ENCODE measurements at regions not wholly inside any gene's neighbourhood (a gene's known extent, or its start where the extent isn't known, plus 50 kb on each side); places are given as distances from the start of the nearest gene placed in this dataset.
"Not testable (repeated sequence)": the region's sequence is repeated elsewhere in the genome, so short reads cannot be mapped to it uniquely, and the experiment has no call there.

- TF ChIP-seq, protein P1, sequence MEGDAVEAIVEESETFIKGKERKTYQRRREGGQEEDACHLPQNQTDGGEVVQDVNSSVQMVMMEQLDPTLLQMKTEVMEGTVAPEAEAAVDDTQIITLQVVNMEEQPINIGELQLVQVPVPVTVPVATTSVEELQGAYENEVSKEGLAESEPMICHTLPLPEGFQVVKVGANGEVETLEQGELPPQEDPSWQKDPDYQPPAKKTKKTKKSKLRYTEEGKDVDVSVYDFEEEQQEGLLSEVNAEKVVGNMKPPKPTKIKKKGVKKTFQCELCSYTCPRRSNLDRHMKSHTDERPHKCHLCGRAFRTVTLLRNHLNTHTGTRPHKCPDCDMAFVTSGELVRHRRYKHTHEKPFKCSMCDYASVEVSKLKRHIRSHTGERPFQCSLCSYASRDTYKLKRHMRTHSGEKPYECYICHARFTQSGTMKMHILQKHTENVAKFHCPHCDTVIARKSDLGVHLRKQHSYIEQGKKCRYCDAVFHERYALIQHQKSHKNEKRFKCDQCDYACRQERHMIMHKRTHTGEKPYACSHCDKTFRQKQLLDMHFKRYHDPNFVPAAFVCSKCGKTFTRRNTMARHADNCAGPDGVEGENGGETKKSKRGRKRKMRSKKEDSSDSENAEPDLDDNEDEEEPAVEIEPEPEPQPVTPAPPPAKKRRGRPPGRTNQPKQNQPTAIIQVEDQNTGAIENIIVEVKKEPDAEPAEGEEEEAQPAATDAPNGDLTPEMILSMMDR (conservative IDR thresholded peaks at IDR 0.05): no peak
- H3K27ac ChIP-seq: no peak overlapping the region
Measured at GRCh38 chr12:42873401-42873800, 283.9 kb upstream of the PRICKLE1 start.

- TF ChIP-seq, protein P1 (conservative IDR thresholded peaks at IDR 0.05): no peak
- H3K27ac ChIP-seq: no peak overlapping the region
Measured at GRCh38 chr12:42871816-42872215, 282.3 kb upstream of the PRICKLE1 start.

- TF ChIP-seq, protein P1 (conservative IDR thresholded peaks at IDR 0.05): no peak
- H3K27ac ChIP-seq: peak overlapping the region; percentile 98; the same call in 1 of the 2 replicates
Measured at GRCh38 chr12:42868291-42868690, 278.7 kb upstream of the PRICKLE1 start.

DNA sequence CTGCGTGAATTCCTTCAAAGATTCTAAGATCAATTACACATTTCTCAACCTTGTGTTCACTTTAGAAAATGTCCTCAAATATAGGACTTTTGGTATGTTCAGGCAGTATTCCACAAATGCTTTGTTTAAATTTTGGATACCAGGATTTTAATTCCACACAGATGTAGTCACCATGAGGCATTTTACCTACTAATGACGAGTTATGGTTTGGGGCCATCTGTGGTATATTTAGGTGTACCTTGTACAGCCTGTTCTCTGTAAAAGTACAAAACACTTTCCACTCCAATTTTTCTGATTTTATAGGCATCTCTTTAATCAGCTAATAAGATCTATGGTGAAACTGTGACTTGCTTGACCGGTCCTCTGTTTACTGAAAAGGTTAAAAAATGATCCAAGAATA, 275.7 kb upstream of the PRICKLE1 start:
- peak overlapping the region; percentile 98 for H3K27ac ChIP-seq
- TF ChIP-seq, protein P1 (conservative IDR thresholded peaks at IDR 0.05): no peak

DNA sequence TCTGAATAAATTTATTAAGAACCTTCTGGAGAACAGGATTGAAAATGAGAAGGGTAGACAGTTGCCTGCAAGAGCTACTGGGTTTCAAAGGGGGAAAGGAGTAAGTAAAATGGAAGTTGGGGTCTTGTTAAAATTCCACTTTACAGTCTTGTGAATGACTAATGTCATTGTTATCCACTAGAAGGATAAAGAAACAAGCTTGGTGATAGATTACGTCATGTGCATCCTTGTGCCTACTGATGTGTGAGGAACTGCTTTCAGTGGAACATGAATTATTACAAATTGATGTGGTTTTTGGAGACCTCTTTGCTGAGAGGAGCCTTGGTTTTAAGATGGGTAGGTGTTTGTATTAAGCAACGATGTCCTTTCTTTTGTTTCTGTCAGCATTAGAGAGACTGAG, 272.5 kb upstream of the PRICKLE1 start:
- TF ChIP-seq, protein P1 (conservative IDR thresholded peaks at IDR 0.05): no peak
- no peak overlapping the region for H3K27ac ChIP-seq

DNA sequence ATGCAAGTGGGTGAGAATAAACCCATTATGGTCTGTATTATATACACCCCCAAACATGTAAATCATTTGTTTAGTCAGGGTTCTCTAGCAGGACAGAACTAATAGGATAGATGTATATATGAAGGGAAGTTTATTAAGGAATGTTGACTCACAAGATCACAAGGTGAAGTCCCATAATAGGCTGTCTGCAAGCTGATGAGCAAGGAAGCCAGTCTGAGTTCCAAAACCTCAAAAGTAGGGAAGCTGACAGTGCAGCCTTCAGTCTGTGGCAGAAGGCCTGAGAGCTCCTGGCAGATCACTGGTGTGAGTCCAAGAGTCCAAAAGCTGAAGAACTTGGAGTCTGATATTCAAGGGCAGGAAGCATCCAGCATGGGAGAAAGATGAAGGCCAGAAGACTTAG, 270.8 kb upstream of the PRICKLE1 start:
- H3K27ac ChIP-seq: not testable (repeated sequence)

- no peak overlapping the region for H3K27ac ChIP-seq
- TF ChIP-seq, protein P1 (conservative IDR thresholded peaks at IDR 0.05): no peak
Measured at GRCh38 chr12:42859612-42860011, 270.1 kb upstream of the PRICKLE1 start.

GRCh38 chr12:42857106-42857505, 267.6 kb upstream of the PRICKLE1 start:
- TF ChIP-seq, protein P1 (conservative IDR thresholded peaks at IDR 0.05): no peak

More at GRCh38 chr12:42857106-42857505, 267.6 kb upstream of the PRICKLE1 start:
- no peak overlapping the region for H3K27ac ChIP-seq
